Progenitor cell of endocrine pancreas (in vitro differentiated cells): ENCODE measurements at regions not wholly inside any gene's neighbourhood (a gene's known extent, or its start where the extent isn't known, plus 50 kb on each side); places are given as distances from the start of the nearest gene placed in this dataset.
"Not testable (repeated sequence)": the region's sequence is repeated elsewhere in the genome, so short reads cannot be mapped to it uniquely, and the experiment has no call there.

Source experiments
- DNase-seq: peaks from one replicate; pipeline ENCODE4 v3.0.0; 2021; ENCODE audit warnings: low spot score; ENCODE audit not compliant: unreplicated experiment
- H3K27ac Mint-ChIP-seq: 2 replicates; pipeline ENCODE4 v1.8.0; 2021; ENCODE audit warnings: mild to moderate bottlenecking, moderate library complexity, mixed read lengths
- H3K27me3 Mint-ChIP-seq: 2 replicates; pipeline ENCODE4 v1.8.0; 2021; ENCODE audit warnings: mixed read lengths
- H3K36me3 Mint-ChIP-seq: 2 replicates; pipeline ENCODE4 v1.8.0; 2022; ENCODE audit warnings: mixed read lengths; ENCODE audit not compliant: insufficient read depth
- H3K4me1 Mint-ChIP-seq: 2 replicates; pipeline ENCODE4 v1.8.0; 2021; ENCODE audit warnings: low read depth, mixed read lengths
- H3K4me3 Mint-ChIP-seq: 2 replicates; pipeline ENCODE4 v1.8.0; 2021; ENCODE audit warnings: low read depth, mild to moderate bottlenecking, moderate library complexity, mixed read lengths
- H3K9me3 Mint-ChIP-seq: 2 replicates; pipeline ENCODE4 v1.8.0; 2021; ENCODE audit warnings: low read depth, mixed read lengths
- CTCF ChIP-seq: fragments of 200-600 bp; sonication (generic); IDR thresholded peaks from one replicate; pipeline ENCODE4 v1.5.0; 2021; ENCODE audit warnings: antibody characterized with exemption, mild to moderate bottlenecking; ENCODE audit not compliant: unreplicated experiment

DNA sequence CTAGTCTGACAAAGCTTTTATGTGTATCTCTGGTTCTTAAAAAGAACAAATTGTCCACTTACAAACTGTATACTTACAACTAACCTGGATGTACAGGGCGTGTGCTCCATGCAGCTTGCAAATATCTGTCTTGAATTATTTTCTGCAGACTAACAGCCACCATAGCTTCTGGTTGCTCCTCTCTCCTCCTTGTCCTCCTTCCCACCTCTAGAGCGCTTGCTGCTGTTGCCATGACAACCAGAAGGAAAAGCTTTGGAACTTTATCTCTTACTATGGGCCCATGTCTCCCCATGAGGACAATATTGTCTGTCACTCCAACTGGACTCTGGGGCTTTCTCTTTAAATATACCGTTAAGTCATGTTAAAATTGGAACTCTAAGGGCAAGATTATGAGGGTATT is 71.5 kb upstream of the DHX40 start:
- Mint-ChIP-seq H3K4me1 (peaks cover 5% of the 10 kb centered on the region), H3K27me3 (no peaks in the 10 kb centered on the region), H3K9me3 (peaks cover 15% of the 10 kb centered on the region), H3K4me3 (no peak overlapping the region), H3K36me3 (no peaks in the 10 kb centered on the region), H3K27ac (no peak overlapping the region)
- DNase-seq = no peak
- TF ChIP-seq CTCF = no peak

DNA sequence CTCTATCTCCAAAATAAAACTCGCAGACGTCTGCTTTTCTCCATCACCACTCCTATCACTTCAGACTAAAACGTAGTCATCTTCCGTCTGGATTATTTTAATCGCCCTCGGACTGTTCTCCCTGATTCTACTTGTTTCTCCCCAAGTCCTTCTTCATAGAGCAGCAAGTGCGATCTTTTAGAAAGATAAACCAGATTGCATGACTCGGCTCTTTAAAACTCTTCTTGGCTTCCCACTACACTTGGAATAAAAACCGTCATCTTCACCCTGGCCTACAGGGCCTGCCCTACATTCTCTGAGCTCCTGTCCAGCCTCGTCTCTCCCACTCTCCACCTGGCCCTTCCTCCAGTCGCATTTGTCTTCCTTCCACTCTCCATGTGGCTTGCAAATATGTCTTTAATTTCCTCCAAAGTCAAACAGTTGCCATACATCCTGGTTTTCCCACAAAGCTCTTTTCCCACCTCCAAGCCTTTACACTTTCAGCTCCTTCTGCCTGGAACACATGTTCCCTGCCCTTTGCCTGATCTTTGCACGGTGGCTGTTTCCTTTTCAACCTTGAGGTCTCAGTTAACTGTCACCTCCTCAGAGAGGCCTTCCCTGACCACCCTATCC is 70.5 kb upstream of the DHX40 start:
- H3K27ac Mint-ChIP-seq = no peak overlapping the region
- H3K4me3 Mint-ChIP-seq = no peak overlapping the region
- peaks cover 15% of the 10 kb centered on the region for H3K9me3 Mint-ChIP-seq
- H3K27me3 Mint-ChIP-seq = no peaks in the 10 kb centered on the region
- no peak for DNase-seq
- TF ChIP-seq CTCF = no peak
- no peaks in the 10 kb centered on the region for H3K36me3 Mint-ChIP-seq
- peaks cover 5% of the 10 kb centered on the region for H3K4me1 Mint-ChIP-seq

GRCh38 chr17:59496178-59496577 is 69.2 kb upstream of the DHX40 start:
- DNase-seq = no peak
- H3K9me3 Mint-ChIP-seq = peaks cover 15% of the 10 kb centered on the region
- H3K4me1 Mint-ChIP-seq = peaks cover 7% of the 10 kb centered on the region
- no peak overlapping the region for H3K27ac Mint-ChIP-seq
- H3K27me3 Mint-ChIP-seq = no peaks in the 10 kb centered on the region
- no peak for TF ChIP-seq CTCF
- H3K4me3 Mint-ChIP-seq = no peak overlapping the region
- H3K36me3 Mint-ChIP-seq = no peaks in the 10 kb centered on the region

DNA sequence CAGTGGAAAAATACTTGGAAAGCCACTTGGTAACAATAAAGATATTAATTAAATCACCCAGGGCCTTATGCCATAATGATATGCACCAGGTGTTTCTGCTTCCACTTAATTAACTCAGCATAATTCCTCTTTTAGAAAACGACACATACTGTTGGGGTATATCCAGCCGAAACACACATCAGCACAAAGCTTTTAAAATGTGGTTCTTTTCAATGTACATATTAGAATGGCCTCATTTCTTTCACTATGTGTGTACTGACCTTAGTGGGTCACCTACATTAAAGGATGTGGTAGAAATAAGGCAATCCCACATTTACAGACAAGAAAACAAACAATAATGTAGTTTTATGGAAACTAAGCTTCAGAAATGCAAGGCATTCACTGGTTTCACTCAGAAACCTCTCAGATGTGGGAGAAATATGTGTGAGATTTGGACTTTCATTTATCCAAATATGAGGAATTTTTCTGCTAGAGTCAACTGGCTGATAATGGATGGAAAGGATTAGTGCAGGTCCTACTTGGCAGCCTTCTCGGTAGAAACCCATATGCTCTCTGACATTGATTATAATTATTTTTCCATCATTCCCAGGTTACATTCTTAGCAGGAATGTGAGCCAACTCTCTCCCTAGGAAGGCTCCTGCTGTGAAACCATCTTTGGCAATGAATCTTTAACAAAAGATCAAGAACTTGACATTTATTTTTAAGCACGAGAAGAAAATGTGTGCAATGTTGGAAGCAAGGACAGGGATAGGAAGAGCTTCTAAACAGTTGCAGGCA is 66.7 kb upstream of the DHX40 start:
- TF ChIP-seq CTCF = no peak
- Mint-ChIP-seq H3K9me3 (peaks cover 14% of the 10 kb centered on the region), H3K27me3 (no peaks in the 10 kb centered on the region), H3K36me3 (no peaks in the 10 kb centered on the region), H3K27ac (no peak overlapping the region), H3K4me3 (no peak overlapping the region), H3K4me1 (peaks cover 4% of the 10 kb centered on the region)
- no peak for DNase-seq

DNA sequence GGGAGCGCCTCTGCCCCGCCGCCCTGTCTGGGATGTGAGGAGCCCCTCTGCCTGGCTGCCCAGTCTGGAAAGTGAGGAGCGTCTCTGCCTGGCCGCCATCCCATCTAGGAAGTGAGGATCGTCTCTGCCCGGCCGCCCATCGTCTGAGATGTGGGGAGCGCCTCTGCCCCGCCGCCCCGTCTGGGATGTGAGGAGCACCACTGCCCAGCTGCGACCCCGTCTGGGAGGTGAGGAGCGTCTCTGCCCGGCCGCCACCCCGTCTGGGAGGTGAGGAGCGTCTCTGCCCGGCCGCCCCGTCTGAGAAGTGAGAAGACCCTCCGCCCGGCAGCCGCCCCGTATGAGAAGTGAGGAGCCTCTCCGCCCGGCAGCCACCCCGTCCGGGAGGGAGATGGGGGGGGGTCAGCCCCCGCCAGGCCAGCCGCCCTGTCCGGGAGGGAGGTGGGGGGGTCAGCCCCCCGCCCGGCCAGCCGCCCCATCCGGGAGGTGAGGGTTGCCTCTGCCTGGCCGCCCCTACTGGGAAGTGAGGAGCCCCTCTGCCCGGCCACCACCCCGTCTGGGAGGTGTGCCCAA is 65.2 kb upstream of the DHX40 start:
- not testable (repeated sequence) for H3K27ac Mint-ChIP-seq, H3K9me3 Mint-ChIP-seq, H3K27me3 Mint-ChIP-seq, H3K4me3 Mint-ChIP-seq, H3K36me3 Mint-ChIP-seq, DNase-seq, H3K4me1 Mint-ChIP-seq
